GM19035 (cell line): ENCODE measurements at regions not wholly inside any gene's neighbourhood (a gene's known extent, or its start where the extent isn't known, plus 50 kb on each side); places are given as distances from the start of the nearest gene placed in this dataset.

ENCODE experiments used
- ATAC-seq: cut with Tn5 transposase; IDR thresholded peaks from one replicate; pipeline ENCODE4 v1.9.1; 2021; ENCODE audit not compliant: unreplicated experiment

GRCh38 chr21:24289539-24289938 lies 1317.7 kb downstream of the MRPL39 start:
- no peak for ATAC-seq

DNA sequence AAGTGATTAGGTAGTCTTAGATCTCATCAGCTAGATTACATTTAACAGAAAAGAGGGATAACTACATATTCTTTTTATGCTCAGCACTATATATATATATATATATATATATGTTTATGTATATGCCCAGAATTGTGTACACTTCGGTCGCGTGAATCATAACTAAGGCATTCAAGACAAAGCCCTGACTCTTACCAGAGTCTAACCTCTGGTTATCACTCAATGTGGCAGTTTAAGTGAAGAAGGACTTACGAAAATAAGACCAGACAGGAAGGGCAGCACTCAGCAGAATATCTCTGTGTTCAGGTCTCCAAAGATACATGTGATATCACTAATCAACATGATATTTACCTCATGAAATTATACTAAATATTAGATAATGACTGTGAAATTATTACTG lies 1326.7 kb downstream of the MRPL39 start:
- ATAC-seq = no peak

GRCh38 chr21:24278711-24279110 lies 1328.6 kb downstream of the MRPL39 start:
- ATAC-seq = no peak

- no peak for ATAC-seq
These were observed 1331.1 kb downstream of the MRPL39 start for GRCh38 chr21:24276204-24276603.

GRCh38 chr21:24275616-24276015 lies 1331.7 kb downstream of the MRPL39 start:
- no peak for ATAC-seq

- no peak for ATAC-seq
These were observed 1334.8 kb downstream of the MRPL39 start for GRCh38 chr21:24272521-24272938.

DNA sequence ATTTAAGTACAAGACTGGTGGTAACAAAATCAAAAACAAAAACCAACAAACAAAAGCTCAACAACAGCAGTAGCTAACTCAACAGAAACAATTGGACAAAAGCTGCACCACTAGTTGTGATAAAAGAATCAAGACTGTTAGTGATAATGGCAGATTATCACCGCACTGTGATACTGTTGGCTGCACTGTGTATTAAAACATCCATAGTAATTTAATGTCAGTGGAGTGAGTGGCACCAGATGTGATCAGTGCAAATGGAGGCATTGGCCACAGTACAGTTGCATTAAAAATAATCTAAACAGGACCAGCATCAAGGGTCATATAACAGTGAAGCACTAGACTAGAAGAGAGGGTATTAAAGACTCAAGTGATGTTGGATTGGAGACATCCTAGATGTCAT lies 1341.3 kb downstream of the MRPL39 start:
- no peak for ATAC-seq

DNA sequence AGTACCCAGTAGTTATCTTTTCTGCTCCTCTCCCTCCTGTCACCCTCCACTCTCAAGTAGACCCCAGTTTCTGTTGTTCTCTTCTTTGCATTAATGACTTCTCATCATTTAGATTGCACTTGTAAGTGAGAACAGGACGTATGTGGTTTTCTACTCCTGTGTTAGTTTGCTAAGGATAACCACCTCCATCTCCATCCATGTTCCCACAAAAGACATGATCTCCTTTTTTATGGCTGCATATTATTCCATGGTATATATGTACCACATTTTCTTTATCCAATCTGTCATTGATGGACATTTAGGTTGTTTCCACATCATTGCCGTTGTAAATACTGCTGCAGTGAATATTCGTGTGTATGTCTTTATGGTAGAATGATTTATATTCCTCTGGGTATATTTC lies 1346.5 kb downstream of the MRPL39 start:
- ATAC-seq = no peak

DNA sequence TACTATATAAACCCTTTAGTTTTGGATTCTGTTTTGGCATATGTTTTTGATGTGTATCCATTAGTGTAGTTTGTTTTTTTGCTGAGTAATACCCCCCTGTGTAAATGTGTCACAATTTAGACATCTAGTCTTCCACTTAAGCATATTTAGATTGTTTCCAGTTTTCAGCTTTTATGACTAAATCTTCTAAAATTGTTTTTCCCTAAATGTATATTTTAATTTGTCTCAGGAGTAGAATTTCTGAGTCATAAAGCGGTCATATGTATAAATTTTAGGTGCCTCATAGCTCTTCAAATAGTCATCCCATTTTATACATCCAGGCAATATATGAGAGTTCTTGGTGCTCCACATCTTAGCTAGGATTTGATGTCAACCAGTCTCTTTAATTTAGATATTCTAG lies 1348.0 kb downstream of the MRPL39 start:
- ATAC-seq = no peak

DNA sequence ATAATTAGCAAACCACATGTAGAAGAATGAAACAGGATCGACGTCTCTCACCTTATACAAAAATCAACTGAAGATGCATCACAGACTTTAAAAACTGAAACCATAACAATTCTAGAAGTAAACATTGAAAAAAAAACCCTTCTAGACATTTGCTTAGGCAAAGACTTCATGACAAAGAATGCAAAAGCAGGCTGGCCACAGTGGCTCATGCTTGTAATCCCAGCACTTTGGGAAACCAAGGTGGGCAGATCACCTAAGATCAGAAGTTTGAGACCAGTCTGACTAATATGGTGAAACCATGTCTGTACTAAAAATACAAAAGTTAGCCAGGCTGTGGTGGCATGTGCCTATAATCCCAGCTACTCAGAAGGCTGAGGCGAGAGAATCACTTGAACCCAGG lies 1351.7 kb downstream of the MRPL39 start:
- ATAC-seq = no peak

GRCh38 chr21:24225431-24225830 lies 1381.8 kb downstream of the MRPL39 start:
- no peak for ATAC-seq

DNA sequence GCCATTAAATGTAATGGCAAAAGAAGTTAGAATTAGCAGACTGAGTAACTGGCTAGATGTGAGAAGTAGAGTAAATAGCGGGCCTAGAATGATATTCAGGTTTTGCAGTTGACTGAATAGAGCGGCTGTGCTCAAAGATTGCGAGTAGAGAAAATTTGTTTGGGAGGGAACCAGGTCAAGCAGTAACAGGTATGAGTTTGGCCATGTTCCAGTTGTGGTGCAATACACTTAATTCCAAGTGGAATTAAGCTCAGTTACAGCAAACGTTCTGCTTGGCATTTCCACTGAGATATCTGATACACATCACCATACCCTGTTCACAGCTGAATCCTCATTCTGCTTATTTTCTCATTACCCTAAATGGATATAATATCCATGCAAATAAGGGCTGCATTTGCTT lies 1382.9 kb downstream of the MRPL39 start:
- no peak for ATAC-seq

GRCh38 chr21:24223624-24224023 lies 1383.7 kb downstream of the MRPL39 start:
- ATAC-seq = no peak

DNA sequence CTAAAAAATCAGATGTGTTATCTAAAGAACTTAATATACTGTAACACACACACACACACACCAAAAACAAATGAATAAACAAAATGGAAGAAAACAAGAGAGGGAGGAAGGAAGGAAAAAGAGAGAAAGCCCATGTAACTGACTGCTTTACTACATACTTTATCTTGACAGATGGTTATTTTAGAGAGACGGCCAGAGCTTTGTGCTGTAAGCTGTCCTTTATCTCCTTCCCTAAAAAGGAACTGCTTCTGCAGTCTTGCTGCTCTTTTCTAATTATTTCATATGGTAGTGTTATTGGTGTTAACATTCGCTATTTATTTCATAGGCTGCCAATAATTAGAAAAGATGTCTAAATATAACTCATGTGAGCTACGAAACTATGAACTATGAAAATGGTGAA lies 1384.6 kb downstream of the MRPL39 start:
- ATAC-seq = no peak

DNA sequence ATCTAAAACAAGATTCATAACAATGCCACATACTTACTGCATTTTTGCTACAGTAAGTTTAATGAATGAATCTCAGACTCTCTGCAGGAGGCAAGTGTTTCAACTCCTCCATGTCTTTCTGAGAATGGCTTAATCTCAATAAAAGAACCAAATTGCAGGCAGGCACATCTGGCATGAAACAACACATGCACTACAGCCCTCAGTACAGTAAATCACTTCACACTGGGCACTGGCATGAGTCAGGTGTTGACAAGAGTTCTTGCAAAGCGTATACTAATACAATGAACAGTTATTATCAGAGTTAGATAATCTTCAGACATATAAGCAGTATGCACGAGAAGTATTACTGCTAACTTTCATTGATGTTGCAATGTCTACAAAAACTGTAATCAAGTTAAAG lies 1386.8 kb downstream of the MRPL39 start:
- ATAC-seq = no peak

- ATAC-seq = no peak
These were observed 1390.1 kb downstream of the MRPL39 start for GRCh38 chr21:24217151-24217550.

GRCh38 chr21:24210130-24210529 lies 1397.2 kb downstream of the MRPL39 start:
- ATAC-seq = no peak

DNA sequence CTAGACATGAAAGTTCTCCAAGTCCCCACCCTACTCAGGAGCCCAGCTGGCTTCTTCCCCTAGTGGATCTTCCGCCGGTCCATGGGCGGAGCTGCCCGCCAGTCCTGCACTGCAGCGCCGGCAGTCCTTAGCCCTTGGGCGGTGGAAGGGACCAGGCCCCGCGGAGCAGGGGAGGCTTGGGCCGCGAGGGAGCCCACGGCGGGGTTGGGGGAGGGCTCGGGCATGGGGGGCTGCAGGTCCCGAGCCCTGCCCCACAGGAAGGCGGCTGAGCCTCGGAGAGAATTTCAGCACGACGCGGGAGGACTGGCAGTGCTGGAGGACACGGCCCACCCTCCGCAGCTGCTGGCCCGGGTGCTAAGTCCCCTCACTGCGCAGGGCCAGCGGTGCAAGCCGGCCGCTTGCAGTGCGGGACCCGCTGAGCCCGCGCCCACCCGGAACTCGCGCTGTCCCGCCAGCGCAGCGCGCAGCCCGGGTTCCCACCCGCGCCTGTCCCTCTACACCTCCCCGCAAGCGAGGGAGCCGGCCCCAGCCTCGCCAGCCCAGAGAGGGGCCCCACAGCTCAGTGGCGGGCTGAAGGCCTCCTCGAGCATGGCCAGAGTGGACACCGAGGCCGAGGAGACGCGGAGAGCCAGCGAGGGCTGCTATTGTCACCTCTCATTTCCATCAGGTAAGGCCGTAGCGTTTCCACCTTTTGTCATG lies 1398.6 kb downstream of the MRPL39 start:
- ATAC-seq = no peak

DNA sequence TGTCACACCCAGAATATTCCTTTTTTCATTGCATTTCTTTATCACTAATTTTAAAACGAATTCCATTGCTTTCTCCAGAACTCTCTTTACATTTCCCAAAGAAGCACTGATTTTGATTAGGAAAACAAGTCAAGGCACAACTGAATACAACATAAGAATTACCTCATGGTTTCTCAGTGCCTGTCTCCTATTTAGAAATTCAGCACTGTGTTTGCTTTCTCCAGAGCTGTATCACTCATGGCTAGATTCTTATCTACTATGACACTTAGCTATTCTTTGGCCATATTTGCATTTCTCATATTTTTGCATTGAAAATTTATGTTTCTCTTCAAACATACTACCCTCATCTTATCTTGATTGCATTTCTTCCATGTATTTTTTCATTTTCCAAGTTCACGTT lies 1402.0 kb downstream of the MRPL39 start:
- no peak for ATAC-seq

GRCh38 chr21:24204641-24205040 lies 1402.6 kb downstream of the MRPL39 start:
- ATAC-seq = no peak

GRCh38 chr21:24200052-24200451 lies 1407.2 kb downstream of the MRPL39 start:
- ATAC-seq = no peak

GRCh38 chr21:24197923-24198322 lies 1409.4 kb downstream of the MRPL39 start:
- ATAC-seq = no peak

- no peak for ATAC-seq
These were observed 1410.1 kb downstream of the MRPL39 start for GRCh38 chr21:24197132-24197643.
